ENCODE measurements at regions not wholly inside any gene's neighbourhood (a gene's known extent, or its start where the extent isn't known, plus 50 kb on each side); places are given as distances from the start of the nearest gene placed in this dataset.
"Not testable (repeated sequence)": the region's sequence is repeated elsewhere in the genome, so short reads cannot be mapped to it uniquely, and the experiment has no call there.

DNA sequence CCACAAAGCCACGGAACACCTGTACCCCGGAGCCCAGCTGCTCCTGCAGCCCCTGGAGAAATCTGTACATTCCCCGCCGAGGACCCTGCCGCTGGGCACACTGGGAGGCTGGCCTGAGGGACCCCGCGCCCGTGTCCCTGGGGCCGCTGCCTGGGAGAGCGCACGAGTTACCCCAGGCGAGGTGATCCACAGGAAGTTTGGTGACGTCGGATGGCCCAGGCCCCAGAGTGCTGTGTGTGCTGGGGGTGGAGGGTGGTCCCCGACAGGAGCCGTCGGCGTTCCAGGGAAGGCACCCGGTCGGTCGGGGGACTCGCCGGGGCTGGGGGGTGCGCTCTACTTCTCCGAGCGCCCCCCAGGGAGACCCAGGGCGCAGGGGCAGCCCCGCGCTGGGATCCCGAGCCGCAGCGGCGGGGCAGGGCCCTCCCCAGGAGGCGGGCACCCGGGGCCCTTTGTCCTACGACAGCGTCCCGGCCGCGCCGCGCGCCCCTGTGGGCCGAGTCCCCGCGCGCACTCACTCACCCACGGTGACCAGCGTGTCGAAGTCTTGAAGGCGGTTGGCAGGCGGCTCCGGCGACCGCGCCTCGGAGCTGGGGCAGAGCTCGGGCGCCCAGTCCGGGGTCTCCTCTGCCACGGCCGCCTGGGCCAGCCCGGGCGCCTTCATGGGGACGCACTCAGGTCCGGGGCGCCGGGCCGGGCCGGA is 129.5 kb upstream of the PRKX start:
- DNase-seq (ENCODE audit: low read depth in 1 of 2, low spot score in 1 of 2); in situ Hi-C loops (cut with HindIII; ENCODE audit: low pct_unique_long_range_greater_than_20kb, low sequenced_read_pairs): not testable (repeated sequence)

DNA sequence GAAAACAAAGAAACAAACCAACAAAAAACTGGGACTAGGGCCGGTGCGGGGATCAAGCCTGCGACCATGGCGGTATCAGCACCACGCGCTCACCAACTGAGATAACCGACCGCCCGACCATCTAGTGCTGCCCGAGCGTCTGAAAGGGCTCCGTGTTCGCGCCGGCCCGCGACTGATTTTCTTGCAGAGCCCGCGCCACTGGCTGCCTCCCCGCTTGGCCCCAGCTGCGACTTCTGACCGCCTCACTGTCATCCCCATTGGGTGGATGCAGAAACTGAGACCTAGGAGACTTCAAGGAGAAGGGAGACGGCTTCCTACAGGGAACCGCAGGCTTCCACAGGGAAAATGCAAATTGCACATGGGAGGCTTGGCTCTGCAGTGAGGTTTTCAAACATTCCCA is 125.3 kb upstream of the PRKX start:
- DNase-seq (ENCODE audit: low read depth in 1 of 2, low spot score in 1 of 2); in situ Hi-C loops (cut with HindIII; ENCODE audit: low pct_unique_long_range_greater_than_20kb, low sequenced_read_pairs): not testable (repeated sequence)

DNA sequence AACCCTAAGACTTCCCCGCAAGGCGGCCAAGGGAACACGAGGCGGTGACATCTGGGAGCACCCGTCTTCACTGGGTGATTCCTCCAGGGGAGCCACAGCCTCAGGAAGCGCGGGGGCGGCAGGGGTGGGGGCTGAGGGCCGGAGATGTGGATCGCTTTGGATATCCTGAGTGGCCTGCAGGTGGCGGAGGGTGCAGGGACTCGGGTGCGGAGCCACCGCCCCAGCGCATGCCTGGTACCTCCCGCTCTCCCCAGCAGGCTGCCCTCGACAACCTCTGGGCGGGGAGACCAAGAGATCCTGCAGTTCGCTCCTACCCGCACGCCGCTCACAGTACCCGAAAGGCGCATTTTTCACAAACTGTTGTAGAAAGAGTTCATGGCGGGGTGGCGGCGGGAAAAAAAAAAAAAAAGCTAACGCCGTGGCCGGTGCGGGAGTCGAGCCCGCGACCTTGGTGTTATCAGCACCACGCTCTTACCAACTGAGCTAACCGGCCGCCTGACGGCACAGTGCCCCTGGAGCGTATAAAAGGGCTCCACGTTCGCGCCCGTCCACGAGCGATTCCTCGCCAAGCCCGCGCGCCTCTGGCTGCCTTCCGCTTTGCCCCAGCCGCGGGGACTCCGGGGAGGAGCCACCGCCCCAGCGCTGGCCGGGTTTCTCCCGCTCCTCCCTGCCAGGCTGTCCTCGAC is 124.7 kb upstream of the PRKX start:
- DNase-seq (ENCODE audit: low read depth in 1 of 2, low spot score in 1 of 2); in situ Hi-C loops (cut with HindIII; ENCODE audit: low pct_unique_long_range_greater_than_20kb, low sequenced_read_pairs): not testable (repeated sequence)

DNA sequence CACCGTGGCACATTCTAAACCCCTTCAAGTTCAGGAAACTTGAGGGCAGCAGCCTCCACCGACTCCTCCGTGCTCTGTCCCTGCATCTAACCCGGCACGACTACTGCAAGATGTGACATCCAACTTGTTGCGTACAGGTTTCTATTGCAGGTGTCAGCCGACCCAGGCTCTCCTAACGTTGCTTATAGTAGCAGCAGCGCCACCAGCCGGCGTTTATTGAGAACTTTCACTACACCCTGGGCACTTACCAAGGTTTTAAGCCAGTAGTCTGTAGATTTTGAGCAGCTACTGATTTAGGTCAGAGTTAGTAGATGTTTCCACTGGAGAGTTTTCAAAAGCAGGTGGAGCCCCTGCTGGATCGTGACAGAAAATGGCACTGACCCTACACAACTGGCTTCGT is 123.8 kb upstream of the PRKX start:
- DNase-seq (ENCODE audit: low read depth in 1 of 2, low spot score in 1 of 2); in situ Hi-C loops (cut with HindIII; ENCODE audit: low pct_unique_long_range_greater_than_20kb, low sequenced_read_pairs): not testable (repeated sequence)

DNA sequence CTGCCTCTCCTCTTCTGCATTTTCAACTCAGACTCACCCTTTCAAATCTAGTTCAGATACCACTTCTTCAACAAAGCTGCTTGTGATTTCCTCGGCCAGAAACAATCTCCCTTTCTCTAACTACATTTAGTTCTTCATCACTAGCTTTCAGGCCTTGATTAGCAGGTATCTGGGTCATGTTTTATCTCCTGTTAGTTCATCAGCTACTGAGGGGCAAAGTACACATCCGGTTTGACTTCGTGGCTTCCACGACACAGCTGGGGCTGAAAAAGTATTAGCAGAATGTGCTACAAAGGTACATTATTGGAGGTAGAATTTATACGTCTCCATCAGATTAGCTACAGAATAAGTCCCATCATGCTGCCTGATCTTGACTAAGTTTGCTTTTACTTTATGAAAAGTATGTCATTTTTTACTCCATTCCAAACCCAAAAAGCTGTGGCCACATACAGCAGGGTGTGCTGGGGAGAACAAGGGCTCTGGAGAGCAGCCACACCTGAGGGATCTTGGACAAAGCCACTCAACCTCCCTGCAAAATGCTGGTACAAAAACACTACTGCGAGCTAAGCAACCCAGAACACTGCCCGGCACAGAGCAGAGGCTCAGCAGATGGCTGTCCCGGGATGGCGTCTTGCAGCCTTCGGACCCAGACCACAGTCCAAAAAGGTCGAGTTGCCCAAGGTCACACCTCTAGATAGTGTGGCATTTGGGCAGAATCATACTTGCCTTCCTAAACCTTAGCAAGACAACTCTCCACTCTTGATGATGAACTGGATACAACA is 120.5 kb upstream of the PRKX start:
- in situ Hi-C loops (cut with HindIII; ENCODE audit: low pct_unique_long_range_greater_than_20kb, low sequenced_read_pairs); DNase-seq (ENCODE audit: low read depth in 1 of 2, low spot score in 1 of 2): not testable (repeated sequence)

DNA sequence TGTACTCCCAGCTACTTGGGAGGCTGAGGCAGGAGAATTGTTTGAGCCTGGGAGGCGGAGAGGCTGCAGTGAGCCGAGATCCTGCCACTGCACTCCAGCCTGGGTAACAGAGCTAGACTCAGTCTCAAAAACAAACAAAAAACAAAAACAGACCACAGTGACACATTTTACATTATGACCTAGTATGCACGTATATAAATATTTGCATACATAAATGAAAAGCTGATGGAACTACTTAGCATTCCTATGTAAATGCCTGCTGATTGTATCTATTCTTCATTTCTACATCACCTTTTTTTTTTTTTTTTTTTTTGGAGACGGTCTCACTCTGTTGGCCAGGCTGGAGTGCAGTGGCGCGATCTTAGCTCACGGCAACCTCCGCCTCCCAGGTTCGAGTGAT is 116.6 kb upstream of the PRKX start:
- DNase-seq (ENCODE audit: low read depth in 1 of 2, low spot score in 1 of 2); in situ Hi-C loops (cut with HindIII; ENCODE audit: low pct_unique_long_range_greater_than_20kb, low sequenced_read_pairs): not testable (repeated sequence)

DNA sequence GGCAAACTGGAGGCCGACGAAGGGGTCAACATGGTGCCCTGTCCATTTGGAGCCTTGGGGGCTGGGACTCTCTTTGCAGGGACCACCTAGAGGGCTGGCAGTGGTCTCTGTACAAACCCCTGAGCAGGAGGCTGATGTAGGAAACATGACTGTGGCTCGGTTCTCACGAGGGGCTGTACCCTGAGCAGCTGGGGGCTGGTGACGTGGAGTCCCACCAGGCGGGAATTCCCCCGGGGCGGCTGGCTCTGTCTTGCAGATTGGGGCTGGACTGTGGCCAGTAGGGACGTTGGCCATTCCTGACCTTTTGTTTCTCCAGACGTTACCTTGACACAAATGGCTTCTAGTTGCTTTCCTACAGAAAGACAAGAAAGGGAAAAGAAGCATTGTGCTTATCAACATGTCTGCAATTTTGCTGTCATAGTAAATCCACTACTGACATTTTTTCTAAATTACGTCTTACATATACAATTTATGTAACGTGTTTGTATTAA is 115.6 kb upstream of the PRKX start:
- DNase-seq (ENCODE audit: low read depth in 1 of 2, low spot score in 1 of 2); in situ Hi-C loops (cut with HindIII; ENCODE audit: low pct_unique_long_range_greater_than_20kb, low sequenced_read_pairs): not testable (repeated sequence)

DNA sequence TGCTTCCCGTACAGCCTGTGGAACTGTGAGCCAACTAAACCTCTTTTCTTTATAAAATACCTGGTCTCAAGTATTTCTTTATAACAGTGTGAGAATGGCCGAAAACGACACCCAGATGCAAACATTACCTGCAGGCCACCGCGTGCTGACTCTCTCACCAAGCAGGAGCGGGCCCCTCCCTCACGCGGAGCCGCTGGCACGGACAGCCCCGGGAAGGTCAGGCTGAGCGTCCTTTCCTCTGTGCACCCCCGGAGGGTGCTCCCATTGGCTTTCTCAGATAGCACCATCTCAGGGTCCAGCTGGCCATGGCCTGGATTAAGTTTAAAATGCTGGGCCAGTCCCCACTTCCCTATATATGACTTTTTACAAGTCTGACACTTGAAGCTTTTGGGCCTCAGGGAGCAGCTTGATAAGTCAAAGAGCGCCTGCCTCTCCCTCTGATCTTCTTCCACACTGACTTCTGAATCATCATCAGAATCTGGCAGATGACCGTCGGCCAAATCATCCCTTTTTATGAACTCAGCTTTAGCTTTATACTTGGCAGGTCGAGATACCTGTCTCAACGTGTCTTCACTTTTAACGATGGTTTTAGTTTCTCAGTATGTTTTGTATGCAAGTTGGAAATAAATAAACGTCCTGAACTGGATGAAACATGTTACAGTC is 115.1 kb upstream of the PRKX start:
- DNase-seq (ENCODE audit: low read depth in 1 of 2, low spot score in 1 of 2); in situ Hi-C loops (cut with HindIII; ENCODE audit: low pct_unique_long_range_greater_than_20kb, low sequenced_read_pairs): not testable (repeated sequence)

DNA sequence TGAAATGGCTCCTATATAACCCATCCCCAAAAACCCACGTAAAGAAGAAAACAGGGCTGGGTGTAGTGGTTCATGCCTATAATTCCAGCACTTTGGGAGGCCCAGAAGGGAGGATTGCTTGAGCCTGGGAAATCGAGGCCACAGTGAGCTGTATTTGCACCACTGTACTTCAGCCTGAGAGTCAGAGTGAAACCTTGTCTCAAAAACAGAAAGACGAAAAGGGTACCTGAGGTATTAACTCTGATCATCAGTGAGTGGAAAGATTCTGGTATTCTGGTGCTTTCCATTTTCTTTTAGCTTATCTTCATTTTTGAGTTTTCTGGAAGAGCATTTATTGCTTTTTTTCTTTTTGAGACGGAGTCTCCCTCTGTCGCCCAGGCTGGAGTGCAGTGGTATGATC is 110.6 kb upstream of the PRKX start:
- DNase-seq (ENCODE audit: low read depth in 1 of 2, low spot score in 1 of 2); in situ Hi-C loops (cut with HindIII; ENCODE audit: low pct_unique_long_range_greater_than_20kb, low sequenced_read_pairs): not testable (repeated sequence)

DNA sequence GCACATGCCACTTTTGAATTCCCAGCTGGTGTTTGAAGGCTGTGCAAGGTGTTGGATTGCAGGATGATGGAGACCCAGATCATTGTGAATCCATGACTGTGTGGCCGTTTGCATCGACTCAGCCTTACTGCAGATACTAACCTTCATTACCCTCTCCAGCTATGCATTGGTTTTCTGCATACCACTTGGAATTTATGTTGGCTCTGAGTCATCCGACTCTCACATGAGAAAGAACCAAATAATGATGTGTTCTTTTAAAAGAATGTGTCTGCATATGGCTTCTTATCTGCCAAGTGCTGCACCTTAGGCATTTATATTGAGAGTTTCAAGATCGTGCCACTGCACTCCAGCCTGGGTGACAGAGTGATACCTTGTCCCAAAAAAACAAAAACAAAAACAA is 106.7 kb upstream of the PRKX start:
- no peak for TF ChIP-seq JUND (IDR thresholded peaks at IDR 0.05; ENCODE audit: low read depth)
- no peak for DNase-seq (ENCODE audit: low read depth in 1 of 2, low spot score in 1 of 2)
- in situ Hi-C loops (cut with HindIII; ENCODE audit: low pct_unique_long_range_greater_than_20kb, low sequenced_read_pairs), result no loop called here

DNA sequence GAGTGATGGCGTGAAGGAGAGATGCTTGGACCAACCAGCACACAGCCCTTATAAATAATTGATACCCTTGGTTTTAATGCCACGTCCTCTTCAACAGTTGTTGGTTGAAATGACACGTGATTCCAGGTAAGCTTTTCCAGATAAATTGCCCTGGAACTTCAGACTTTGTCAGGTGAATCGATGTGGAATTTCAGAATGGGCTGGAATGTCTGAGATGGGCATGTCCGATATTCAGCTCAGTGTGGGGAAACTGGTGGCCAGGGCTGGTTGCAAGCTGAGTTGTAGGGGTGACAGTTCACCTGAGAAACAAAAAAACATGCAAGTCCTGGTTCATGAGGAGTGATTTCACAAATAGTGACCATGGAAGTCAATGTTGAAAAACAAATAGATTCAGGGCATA is 104.0 kb upstream of the PRKX start:
- DNase-seq (ENCODE audit: low read depth in 1 of 2, low spot score in 1 of 2); in situ Hi-C loops (cut with HindIII; ENCODE audit: low pct_unique_long_range_greater_than_20kb, low sequenced_read_pairs): not testable (repeated sequence)

DNA sequence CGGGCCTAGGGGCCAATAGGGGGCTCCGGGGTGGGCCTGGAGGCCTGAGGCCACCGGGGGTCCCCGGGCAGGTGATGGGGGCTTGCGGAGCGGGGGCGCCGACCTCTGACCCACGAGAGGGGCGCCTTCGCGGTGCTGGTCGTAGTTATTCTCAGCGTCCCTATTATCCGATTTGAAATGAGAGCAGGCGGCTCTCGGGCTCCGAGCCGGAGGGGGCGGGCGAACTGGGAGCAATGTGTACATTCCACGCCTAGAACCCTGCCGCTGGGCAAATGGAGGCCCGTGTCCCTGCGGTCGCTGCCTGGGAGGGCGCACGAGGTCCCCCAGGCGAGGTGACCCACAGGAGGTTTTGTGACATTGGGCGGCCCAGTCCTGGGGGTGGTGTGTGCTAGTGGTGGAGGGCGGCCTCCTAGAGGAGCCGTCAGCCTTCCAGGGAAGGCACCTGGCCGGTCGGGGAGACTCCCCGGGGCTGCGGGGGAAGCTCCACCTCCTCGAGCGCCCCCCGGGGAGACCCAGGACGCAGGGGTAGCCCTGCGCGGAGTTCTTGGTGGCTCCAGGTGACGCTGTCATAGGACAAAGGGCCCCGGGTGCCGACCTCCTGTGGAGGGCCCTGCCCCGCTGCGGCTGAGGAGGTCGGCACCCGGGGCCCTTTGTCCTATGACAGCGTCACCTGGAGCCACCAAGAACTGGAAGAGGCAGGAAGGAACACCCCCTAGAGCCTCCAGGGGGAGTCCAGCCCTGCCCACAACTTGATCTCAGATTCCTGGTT is 102.6 kb upstream of the PRKX start:
- in situ Hi-C loops (cut with HindIII; ENCODE audit: low pct_unique_long_range_greater_than_20kb, low sequenced_read_pairs), result no loop called here
- DNase-seq (ENCODE audit: low read depth in 1 of 2, low spot score in 1 of 2), result peak; percentile 28 to 74
- TF ChIP-seq JUND (IDR thresholded peaks at IDR 0.05; ENCODE audit: low read depth), result no peak
